Fibroblast of the aortic adventitia (primary cell): ENCODE measurements at regions not wholly inside any gene's neighbourhood (a gene's known extent, or its start where the extent isn't known, plus 50 kb on each side); places are given as distances from the start of the nearest gene placed in this dataset.

ENCODE experiments used
- DNase-seq: peaks from one replicate; pipeline ENCODE4 v3.0.0-alpha.2; 2010; ENCODE audit warnings: low read depth
- H3K4me3 ChIP-seq: 2 replicates; pipeline ENCODE4 v1.5.1; 2011; ENCODE audit warnings: low read depth, mild to moderate bottlenecking, control low read depth, low read length, moderate library complexity
- TF ChIP-seq, protein P1 (sequence below): IDR thresholded peaks from 2 replicates; pipeline ENCODE4 v1.5.1; 2011; ENCODE audit warnings: mild to moderate bottlenecking, low read length, control low read depth, inconsistent platforms; ENCODE audit not compliant: insufficient read depth

- H3K4me3 ChIP-seq: no peak overlapping the region
- TF ChIP-seq, protein P1, sequence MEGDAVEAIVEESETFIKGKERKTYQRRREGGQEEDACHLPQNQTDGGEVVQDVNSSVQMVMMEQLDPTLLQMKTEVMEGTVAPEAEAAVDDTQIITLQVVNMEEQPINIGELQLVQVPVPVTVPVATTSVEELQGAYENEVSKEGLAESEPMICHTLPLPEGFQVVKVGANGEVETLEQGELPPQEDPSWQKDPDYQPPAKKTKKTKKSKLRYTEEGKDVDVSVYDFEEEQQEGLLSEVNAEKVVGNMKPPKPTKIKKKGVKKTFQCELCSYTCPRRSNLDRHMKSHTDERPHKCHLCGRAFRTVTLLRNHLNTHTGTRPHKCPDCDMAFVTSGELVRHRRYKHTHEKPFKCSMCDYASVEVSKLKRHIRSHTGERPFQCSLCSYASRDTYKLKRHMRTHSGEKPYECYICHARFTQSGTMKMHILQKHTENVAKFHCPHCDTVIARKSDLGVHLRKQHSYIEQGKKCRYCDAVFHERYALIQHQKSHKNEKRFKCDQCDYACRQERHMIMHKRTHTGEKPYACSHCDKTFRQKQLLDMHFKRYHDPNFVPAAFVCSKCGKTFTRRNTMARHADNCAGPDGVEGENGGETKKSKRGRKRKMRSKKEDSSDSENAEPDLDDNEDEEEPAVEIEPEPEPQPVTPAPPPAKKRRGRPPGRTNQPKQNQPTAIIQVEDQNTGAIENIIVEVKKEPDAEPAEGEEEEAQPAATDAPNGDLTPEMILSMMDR: no peak
- no peak for DNase-seq
These were observed 73.6 kb upstream of the SLC45A1 start for GRCh38 chr1:8244304-8244703.

- no peak overlapping the region for H3K4me3 ChIP-seq
- TF ChIP-seq, protein P1: no peak
- DNase-seq: no peak
These were observed 75.4 kb upstream of the SLC45A1 start for GRCh38 chr1:8242498-8242897.

DNA sequence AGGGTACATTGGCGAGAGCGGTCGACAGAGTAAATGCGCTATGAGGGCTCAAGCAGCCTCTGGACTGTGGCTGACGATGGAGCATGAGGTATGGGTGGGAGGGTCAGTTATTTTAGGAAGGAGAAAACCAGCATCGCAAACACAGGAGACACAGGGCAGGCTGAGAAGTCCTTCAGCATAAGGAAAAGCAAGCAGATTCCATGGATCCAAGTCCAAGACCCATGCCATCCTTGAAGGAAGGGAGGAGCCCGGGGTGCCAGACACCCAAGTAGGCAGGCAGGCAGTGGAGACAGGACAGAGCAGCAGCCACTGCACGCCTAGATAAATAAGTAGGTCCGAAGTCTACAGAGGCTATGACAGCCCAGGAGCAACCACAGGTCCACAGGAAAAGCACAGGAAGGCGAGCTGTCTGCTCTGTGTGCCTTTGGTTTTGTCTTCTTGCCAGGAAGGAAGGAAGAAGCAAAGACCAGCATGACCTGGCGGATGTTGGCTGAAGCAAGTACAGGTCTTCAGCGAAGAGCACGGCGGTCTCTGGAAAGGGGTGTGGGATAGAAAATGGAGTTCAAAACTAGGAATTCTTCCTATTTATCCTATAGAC is 76.4 kb upstream of the SLC45A1 start:
- no peak for DNase-seq
- TF ChIP-seq, protein P1: no peak
- no peak overlapping the region for H3K4me3 ChIP-seq

DNA sequence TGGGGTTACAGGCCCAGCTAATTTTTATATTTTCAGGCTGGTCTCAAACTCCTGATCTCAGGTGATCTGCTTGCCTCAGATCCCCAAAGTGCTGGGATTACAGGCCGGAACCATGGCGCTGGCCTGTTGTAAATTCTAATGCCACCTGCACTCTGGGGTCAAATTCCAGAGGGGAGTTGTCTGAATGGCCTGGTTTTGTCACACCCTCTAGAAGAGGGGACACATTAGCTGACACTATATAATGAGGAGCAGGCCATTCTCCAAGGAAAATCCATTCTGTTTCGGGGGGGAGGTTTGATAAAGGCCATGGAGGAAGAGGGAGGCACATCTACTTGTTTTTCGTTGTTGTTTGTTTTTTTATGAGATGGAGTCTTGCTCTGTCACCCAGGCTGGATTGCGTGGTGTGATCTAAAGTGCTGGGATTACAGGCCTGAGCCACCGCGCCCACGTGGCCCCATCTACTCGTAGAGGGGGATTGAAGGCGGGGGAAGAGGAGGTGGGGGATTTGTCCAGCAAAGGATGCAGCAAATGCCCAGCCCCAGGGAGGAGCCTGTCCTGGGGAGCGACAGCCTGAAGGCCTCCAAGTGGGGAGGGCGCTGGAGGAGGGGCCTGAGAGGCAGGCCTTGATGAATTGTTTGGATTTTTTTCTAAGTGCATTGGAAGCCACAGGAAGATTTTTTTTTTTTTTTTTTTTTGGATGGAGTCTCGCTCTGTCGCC is 78.4 kb upstream of the SLC45A1 start:
- DNase-seq: no peak
- TF ChIP-seq, protein P1: no peak
- H3K4me3 ChIP-seq: no peak overlapping the region

DNA sequence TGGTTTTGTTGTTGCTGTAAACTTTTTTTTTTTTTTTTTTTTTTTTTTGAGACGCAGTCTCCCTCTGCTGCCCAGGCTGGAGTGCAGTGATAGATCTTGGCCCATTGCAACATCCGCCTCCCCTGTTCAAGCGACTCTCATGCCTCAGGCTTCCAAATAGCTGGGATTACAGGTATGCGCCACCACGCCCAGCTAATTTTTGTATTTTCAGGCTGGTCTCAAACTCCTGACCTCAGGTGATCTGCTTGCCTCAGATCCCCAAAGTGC is 78.9 kb upstream of the SLC45A1 start:
- H3K4me3 ChIP-seq: no peak overlapping the region
- TF ChIP-seq, protein P1: peak; percentile 52
- peak; percentile 71 for DNase-seq

GRCh38 chr1:8238141-8239038 is 79.5 kb upstream of the SLC45A1 start:
- TF ChIP-seq, protein P1: no peak
- H3K4me3 ChIP-seq: no peak overlapping the region
- peak; percentile 83 for DNase-seq
